Caco-2 (cell line): ENCODE measurements at regions not wholly inside any gene's neighbourhood (a gene's known extent, or its start where the extent isn't known, plus 50 kb on each side); places are given as distances from the start of the nearest gene placed in this dataset.
"Not testable (repeated sequence)": the region's sequence is repeated elsewhere in the genome, so short reads cannot be mapped to it uniquely, and the experiment has no call there.

Experiments used
- BruUV-seq: library from RNA; stranded (reverse); fragments of 400-500 nt; replicated peaks from 2 replicates; lab custom pipeline; 2021; lab: Mats Ljungman, UMichigan
- CTCF ChIA-PET: fragments of 300-600 bp; sonication (Branson Sonifier 250); formaldehyde crosslinking; loops from one replicate; lab custom pipeline; 2022; ENCODE audit warnings: antibody characterized with exemption; lab: Charles Lee
- POLR2A ChIA-PET: fragments of 300-600 bp; sonication (Branson Sonifier 250); formaldehyde crosslinking; loops from one replicate; lab custom pipeline; 2022; ENCODE audit warnings: antibody characterized with exemption; lab: Charles Lee
- DNase-seq, 2 experiments: peaks; one replicate each; pipeline versions ENCODE4 v3.0.0 to v3.0.0-alpha.2; 2020 to 2022
- H3K27me3 ChIP-seq: replicated peaks from 2 replicates; pipeline ENCODE4 v1.6.0; 2011; ENCODE audit warnings: low read length; ENCODE audit not compliant: control insufficient read depth, insufficient read depth
- H3K36me3 ChIP-seq: 2 replicates; pipeline ENCODE4 v1.5.1; 2011; ENCODE audit warnings: low read length; ENCODE audit not compliant: control insufficient read depth, insufficient read depth
- H3K4me1 ChIP-seq: fragments of 250-450 bp; sonication (Bioruptor Pico); 2 replicates; pipeline ENCODE4 v1.5.1; 2020; ENCODE audit warnings: mild to moderate bottlenecking
- H3K4me3 ChIP-seq: 2 replicates; pipeline ENCODE4 v1.5.1; 2011; ENCODE audit warnings: low read depth, mild to moderate bottlenecking, control low read depth, low read length
- H3K9me3 ChIP-seq: fragments of 250-450 bp; sonication (Bioruptor Pico); 2 replicates; pipeline ENCODE4 v1.5.1; 2020; ENCODE audit warnings: mild to moderate bottlenecking, moderate library complexity
- H3K27ac Mint-ChIP-seq: one replicate; pipeline ENCODE4 v1.8.0; 2022; ENCODE audit warnings: mixed read lengths; ENCODE audit not compliant: unreplicated experiment
- H3K27me3 Mint-ChIP-seq: one replicate; pipeline ENCODE4 v1.8.0; 2022; ENCODE audit warnings: mixed read lengths; ENCODE audit not compliant: insufficient read depth, unreplicated experiment
- H3K36me3 Mint-ChIP-seq: one replicate; pipeline ENCODE4 v1.8.0; 2022; ENCODE audit warnings: mild to moderate bottlenecking, mixed read lengths; ENCODE audit not compliant: insufficient read depth, unreplicated experiment
- H3K4me1 Mint-ChIP-seq: one replicate; pipeline ENCODE4 v1.8.0; 2022; ENCODE audit warnings: low read depth, mixed read lengths; ENCODE audit not compliant: unreplicated experiment
- H3K4me3 Mint-ChIP-seq: one replicate; pipeline ENCODE4 v1.8.0; 2022; ENCODE audit warnings: mild to moderate bottlenecking, moderate library complexity, mixed read lengths; ENCODE audit not compliant: unreplicated experiment
- H3K9me3 Mint-ChIP-seq: one replicate; pipeline ENCODE4 v1.8.0; 2022; ENCODE audit warnings: mixed read lengths; ENCODE audit not compliant: unreplicated experiment
- intact Hi-C: fragments of 100-400 bp; cut with micrococcal nuclease; formaldehyde crosslinking; loops from one replicate; pipeline ENCODE4 v1.10.0; 2022; ENCODE audit not compliant: unreplicated experiment
- TF ChIP-seq, protein P1 (sequence below), 2 experiments: fragments of 200-600 bp in 1 of 2; IDR thresholded peaks; 1 replicate in 1 of 2; 2 replicates in 1 of 2; pipeline versions ENCODE4 v1.5.1 to v1.8.0; 2011 to 2022; ENCODE audit warnings: antibody characterized with exemption in 1 of 2, control low read depth in 1 of 2, inconsistent platforms in 1 of 2, low read depth in 1 of 2, low read length in 1 of 2, mild to moderate bottlenecking in 1 of 2, moderate library complexity in 1 of 2; ENCODE audit not compliant: insufficient read depth in 1 of 2, severe bottlenecking in 1 of 2, unreplicated experiment in 1 of 2

GRCh38 chr6:26720663-26721218, 61.2 kb upstream of the ZNF322 start:
- DNase-seq, H3K4me3 Mint-ChIP-seq, H3K27me3 Mint-ChIP-seq, H3K4me1 Mint-ChIP-seq, H3K9me3 ChIP-seq, H3K9me3 Mint-ChIP-seq, POLR2A ChIA-PET, CTCF ChIA-PET, H3K4me3 ChIP-seq, BruUV-seq, H3K4me1 ChIP-seq, H3K36me3 ChIP-seq, H3K27ac Mint-ChIP-seq, H3K36me3 Mint-ChIP-seq, H3K27me3 ChIP-seq, intact Hi-C loops: not testable (repeated sequence)

GRCh38 chr6:26730019-26730766, 70.6 kb upstream of the ZNF322 start:
- H3K36me3 Mint-ChIP-seq, H3K4me3 Mint-ChIP-seq, H3K9me3 ChIP-seq, BruUV-seq, intact Hi-C loops, H3K36me3 ChIP-seq, H3K27ac Mint-ChIP-seq, H3K27me3 ChIP-seq, H3K9me3 Mint-ChIP-seq, H3K4me1 Mint-ChIP-seq, H3K4me3 ChIP-seq, POLR2A ChIA-PET, CTCF ChIA-PET, H3K27me3 Mint-ChIP-seq, DNase-seq, H3K4me1 ChIP-seq: not testable (repeated sequence)

GRCh38 chr6:26734776-26735472, 75.4 kb upstream of the ZNF322 start:
- H3K4me3 Mint-ChIP-seq, H3K27ac Mint-ChIP-seq, H3K9me3 Mint-ChIP-seq, H3K4me1 Mint-ChIP-seq, intact Hi-C loops, H3K9me3 ChIP-seq, H3K36me3 ChIP-seq, CTCF ChIA-PET, H3K36me3 Mint-ChIP-seq, H3K4me1 ChIP-seq, H3K27me3 Mint-ChIP-seq, POLR2A ChIA-PET, DNase-seq, H3K27me3 ChIP-seq, H3K4me3 ChIP-seq, BruUV-seq: not testable (repeated sequence)

- POLR2A ChIA-PET, result no interaction called here
- Histone ChIP-seq H3K4me1 (no peaks in the 10 kb centered on the region), H3K9me3 (no peaks in the 10 kb centered on the region), H3K4me3 (no peak overlapping the region), H3K27me3 (no peaks in the 10 kb centered on the region), H3K36me3 (no peaks in the 10 kb centered on the region)
- peaks cover 7% of the 10 kb centered on the region for H3K9me3 Mint-ChIP-seq
- CTCF ChIA-PET, result no interaction called here
- no peak for DNase-seq
- H3K27me3 Mint-ChIP-seq, result no peaks in the 10 kb centered on the region
- TF ChIP-seq, protein P1, sequence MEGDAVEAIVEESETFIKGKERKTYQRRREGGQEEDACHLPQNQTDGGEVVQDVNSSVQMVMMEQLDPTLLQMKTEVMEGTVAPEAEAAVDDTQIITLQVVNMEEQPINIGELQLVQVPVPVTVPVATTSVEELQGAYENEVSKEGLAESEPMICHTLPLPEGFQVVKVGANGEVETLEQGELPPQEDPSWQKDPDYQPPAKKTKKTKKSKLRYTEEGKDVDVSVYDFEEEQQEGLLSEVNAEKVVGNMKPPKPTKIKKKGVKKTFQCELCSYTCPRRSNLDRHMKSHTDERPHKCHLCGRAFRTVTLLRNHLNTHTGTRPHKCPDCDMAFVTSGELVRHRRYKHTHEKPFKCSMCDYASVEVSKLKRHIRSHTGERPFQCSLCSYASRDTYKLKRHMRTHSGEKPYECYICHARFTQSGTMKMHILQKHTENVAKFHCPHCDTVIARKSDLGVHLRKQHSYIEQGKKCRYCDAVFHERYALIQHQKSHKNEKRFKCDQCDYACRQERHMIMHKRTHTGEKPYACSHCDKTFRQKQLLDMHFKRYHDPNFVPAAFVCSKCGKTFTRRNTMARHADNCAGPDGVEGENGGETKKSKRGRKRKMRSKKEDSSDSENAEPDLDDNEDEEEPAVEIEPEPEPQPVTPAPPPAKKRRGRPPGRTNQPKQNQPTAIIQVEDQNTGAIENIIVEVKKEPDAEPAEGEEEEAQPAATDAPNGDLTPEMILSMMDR (IDR thresholded peaks at IDR 0.05; ENCODE audit: insufficient read depth in 1 of 2, low read depth in 1 of 2, low read length in 1 of 2, severe bottlenecking in 1 of 2, unreplicated experiment in 1 of 2), result no peak
- BruUV-seq, result no TSS peak
- H3K4me3 Mint-ChIP-seq, result no peak overlapping the region
- intact Hi-C loops, result no loop called here
- no peaks in the 10 kb centered on the region for H3K36me3 Mint-ChIP-seq
- no peaks in the 10 kb centered on the region for H3K4me1 Mint-ChIP-seq
- no peak overlapping the region for H3K27ac Mint-ChIP-seq
Measured at GRCh38 chr6:26739811-26740210, 80.3 kb upstream of the ZNF322 start.
